Ramos (cell line): ENCODE measurements at regions not wholly inside any gene's neighbourhood (a gene's known extent, or its start where the extent isn't known, plus 50 kb on each side); places are given as distances from the start of the nearest gene placed in this dataset.

Experiments
- in situ Hi-C: fragments of 300-500 bp; cut with MboI; formaldehyde crosslinking; loops from one replicate; pipeline ENCODE4 v1.14.3; 2022; ENCODE audit warnings: low sequenced_read_pairs; ENCODE audit not compliant: unreplicated experiment

- in situ Hi-C loops, result no loop called here
These were observed 210.0 kb upstream of the DAB1 start for GRCh38 chr1:57633881-57634280.

GRCh38 chr1:57633056-57633455 lies 209.2 kb upstream of the DAB1 start:
- in situ Hi-C loops, result no loop called here

GRCh38 chr1:57632401-57632800 lies 208.5 kb upstream of the DAB1 start:
- in situ Hi-C loops, result no loop called here

- in situ Hi-C loops, result no loop called here
These were observed 203.8 kb upstream of the DAB1 start for GRCh38 chr1:57627612-57628011.

- in situ Hi-C loops, result no loop called here
These were observed 200.1 kb upstream of the DAB1 start for GRCh38 chr1:57623791-57624538.

- in situ Hi-C loops, result no loop called here
These were observed 199.4 kb upstream of the DAB1 start for GRCh38 chr1:57623039-57623790.

- in situ Hi-C loops, result no loop called here
These were observed 197.9 kb upstream of the DAB1 start for GRCh38 chr1:57621776-57622175.

GRCh38 chr1:57620605-57621004 lies 196.7 kb upstream of the DAB1 start:
- in situ Hi-C loops, result no loop called here

- in situ Hi-C loops, result no loop called here
These were observed 193.1 kb upstream of the DAB1 start for GRCh38 chr1:57616921-57617320.

- in situ Hi-C loops, result no loop called here
These were observed 192.1 kb upstream of the DAB1 start for GRCh38 chr1:57615956-57616355.

- in situ Hi-C loops, result no loop called here
These were observed 189.0 kb upstream of the DAB1 start for GRCh38 chr1:57612833-57613232.

- in situ Hi-C loops, result no loop called here
These were observed 182.1 kb upstream of the DAB1 start for GRCh38 chr1:57605933-57606332.

- in situ Hi-C loops, result no loop called here
These were observed 179.8 kb upstream of the DAB1 start for GRCh38 chr1:57603696-57604095.

- in situ Hi-C loops, result no loop called here
These were observed 176.6 kb upstream of the DAB1 start for GRCh38 chr1:57600424-57600823.

- in situ Hi-C loops, result no loop called here
These were observed 175.6 kb upstream of the DAB1 start for GRCh38 chr1:57599236-57599994.

- in situ Hi-C loops, result no loop called here
These were observed 173.2 kb upstream of the DAB1 start for GRCh38 chr1:57597036-57597435.

GRCh38 chr1:57594002-57594401 lies 170.1 kb upstream of the DAB1 start:
- in situ Hi-C loops, result no loop called here

GRCh38 chr1:57591842-57592241 lies 168.0 kb upstream of the DAB1 start:
- in situ Hi-C loops, result no loop called here

- in situ Hi-C loops, result no loop called here
These were observed 167.1 kb upstream of the DAB1 start for GRCh38 chr1:57590978-57591377.

GRCh38 chr1:57586842-57587241 lies 163.0 kb upstream of the DAB1 start:
- in situ Hi-C loops, result no loop called here

- in situ Hi-C loops, result no loop called here
These were observed 154.8 kb upstream of the DAB1 start for GRCh38 chr1:57578680-57579079.
